ENCODE measurements at regions not wholly inside any gene's neighbourhood (a gene's known extent, or its start where the extent isn't known, plus 50 kb on each side); places are given as distances from the start of the nearest gene placed in this dataset.

- TF ChIP-seq CTCF (IDR thresholded peaks at IDR 0.05) (no peak), EZH2phosphoT487 (IDR thresholded peaks at IDR 0.05) (no peak)
These were observed 86.2 kb upstream of the VASH1 start for GRCh38 chr14:76675046-76675445.
